Fibroblast of lung (primary cell): ENCODE measurements at regions not wholly inside any gene's neighbourhood (a gene's known extent, or its start where the extent isn't known, plus 50 kb on each side); places are given as distances from the start of the nearest gene placed in this dataset.

ENCODE experiments used
- DNase-seq, 2 donors: peaks; one replicate each; pipeline versions ENCODE4 v3.0.0 to v3.0.0-alpha.2; 2010; ENCODE audit warnings: low read depth in 2 of 2
- H2AFZ ChIP-seq: 2 replicates; pipeline ENCODE4 v1.5.1; 2012; ENCODE audit warnings: low read length, control low read depth, inconsistent platforms
- H3K27ac ChIP-seq: 2 replicates; pipeline ENCODE4 v1.5.1; 2011; ENCODE audit warnings: low read length, control low read depth; ENCODE audit not compliant: insufficient read depth
- H3K27me3 ChIP-seq: 2 replicates; pipeline ENCODE4 v1.5.1; 2011; ENCODE audit warnings: mild to moderate bottlenecking, low read length; ENCODE audit not compliant: control insufficient read depth, insufficient read depth
- H3K36me3 ChIP-seq: 2 replicates; pipeline ENCODE4 v1.5.1; 2011; ENCODE audit warnings: low read length; ENCODE audit not compliant: control insufficient read depth, insufficient read depth
- H3K4me1 ChIP-seq: 2 replicates; pipeline ENCODE4 v1.5.1; 2011; ENCODE audit warnings: low read length; ENCODE audit not compliant: control insufficient read depth, insufficient read depth; ENCODE audit errors: extremely low read depth
- H3K4me2 ChIP-seq: 2 replicates; pipeline ENCODE4 v1.5.1; 2011; ENCODE audit warnings: low read length, control low read depth; ENCODE audit not compliant: insufficient read depth; ENCODE audit errors: extremely low read depth
- H3K4me3 ChIP-seq, 4 experiments: fragments of 200-600 bp in 1 of 4; sonication (generic) in 1 of 4; replicated peaks in 1 of 4; 2 replicates each; pipeline ENCODE4 v1.5.1; 2011 to 2016; ENCODE audit warnings: low read length in 4 of 4, low read depth in 3 of 4, mild to moderate bottlenecking in 3 of 4, control low read depth in 2 of 4, inconsistent platforms in 1 of 4, mixed read lengths in 1 of 4; ENCODE audit not compliant: insufficient read depth in 1 of 4; ENCODE audit errors: control extremely low read depth in 1 of 4
- H3K79me2 ChIP-seq: 2 replicates; pipeline ENCODE4 v1.5.1; 2012; ENCODE audit warnings: mild to moderate bottlenecking, low read length, inconsistent platforms; ENCODE audit not compliant: control insufficient read depth, insufficient read depth
- H3K9ac ChIP-seq: 2 replicates; pipeline ENCODE4 v1.5.1; 2011; ENCODE audit warnings: mild to moderate bottlenecking, low read length, control low read depth; ENCODE audit not compliant: insufficient read depth
- H3K9me3 ChIP-seq: 2 replicates; pipeline ENCODE4 v1.5.1; 2012; ENCODE audit warnings: low read depth, low read length; ENCODE audit not compliant: control insufficient read depth, insufficient read depth
- H4K20me1 ChIP-seq: 2 replicates; pipeline ENCODE4 v1.5.1; 2011; ENCODE audit warnings: low read length; ENCODE audit not compliant: control insufficient read depth, insufficient read depth; ENCODE audit errors: extremely low read depth
- CTCF ChIP-seq, 2 donors: IDR thresholded peaks in 1 of 2; conservative IDR thresholded peaks in 1 of 2; 1 replicate in 1 of 2; 2 replicates in 1 of 2; pipeline ENCODE4 v1.5.1; 2011 to 2012; ENCODE audit warnings: low read length in 2 of 2, control low read depth in 1 of 2, inconsistent platforms in 1 of 2, low read depth in 1 of 2, mild to moderate bottlenecking in 1 of 2
- EZH2 ChIP-seq: IDR thresholded peaks from 2 replicates; pipeline ENCODE4 v1.5.1; 2012; ENCODE audit warnings: low read length, control low read depth, mild to moderate bottlenecking; ENCODE audit errors: missing control alignments

GRCh38 chr2:12031866-12032265, 285.4 kb downstream of the LPIN1 start:
- H3K4me1 ChIP-seq: peaks cover 7% of the 10 kb centered on the region
- no peaks in the 10 kb centered on the region for H3K36me3 ChIP-seq
- no peak overlapping the region for H3K27ac ChIP-seq
- H3K4me3 ChIP-seq: no peak overlapping the region
- H2AFZ ChIP-seq: no peak overlapping the region
- no peaks in the 10 kb centered on the region for H3K79me2 ChIP-seq
- no peaks in the 10 kb centered on the region for H3K27me3 ChIP-seq
- H3K4me2 ChIP-seq: no peak overlapping the region
- H3K9ac ChIP-seq: no peak overlapping the region
- no peaks in the 10 kb centered on the region for H3K9me3 ChIP-seq
- TF ChIP-seq EZH2 (no peak), CTCF (conservative IDR thresholded peaks at IDR 0.05 in 1 of 2, IDR thresholded peaks at IDR 0.05 in 1 of 2; ENCODE audit: low read depth in 1 of 2, low read length in 2 of 2) (no peak)
- H4K20me1 ChIP-seq: no peaks in the 10 kb centered on the region
- no peak for DNase-seq

- Histone ChIP-seq H3K9me3 (no peaks in the 10 kb centered on the region), H3K4me3 (no peak overlapping the region), H3K27ac (no peak overlapping the region), H2AFZ (no peak overlapping the region), H3K9ac (no peak overlapping the region), H4K20me1 (no peaks in the 10 kb centered on the region), H3K36me3 (no peaks in the 10 kb centered on the region), H3K27me3 (no peaks in the 10 kb centered on the region), H3K4me1 (peaks cover 7% of the 10 kb centered on the region), H3K4me2 (no peak overlapping the region), H3K79me2 (no peaks in the 10 kb centered on the region)
- TF ChIP-seq CTCF (conservative IDR thresholded peaks at IDR 0.05 in 1 of 2, IDR thresholded peaks at IDR 0.05 in 1 of 2; ENCODE audit: low read depth in 1 of 2, low read length in 2 of 2) (no peak), EZH2 (no peak)
- no peak for DNase-seq
Observed at GRCh38 chr2:12032398-12032797, 286.0 kb downstream of the LPIN1 start.

- no peak overlapping the region for H3K9ac ChIP-seq
- DNase-seq: peak; percentile 11 to 52
- no peaks in the 10 kb centered on the region for H3K36me3 ChIP-seq
- no peaks in the 10 kb centered on the region for H4K20me1 ChIP-seq
- peak overlapping the region; percentile 11 for H2AFZ ChIP-seq
- H3K27ac ChIP-seq: peak overlapping the region; percentile 12
- TF ChIP-seq CTCF (conservative IDR thresholded peaks at IDR 0.05 in 1 of 2, IDR thresholded peaks at IDR 0.05 in 1 of 2; ENCODE audit: low read depth in 1 of 2, low read length in 2 of 2) (no peak), EZH2 (no peak)
- H3K9me3 ChIP-seq: no peaks in the 10 kb centered on the region
- no peak overlapping the region for H3K4me3 ChIP-seq
- H3K79me2 ChIP-seq: no peaks in the 10 kb centered on the region
- no peaks in the 10 kb centered on the region for H3K27me3 ChIP-seq
- H3K4me1 ChIP-seq: peaks cover 7% of the 10 kb centered on the region
- no peak overlapping the region for H3K4me2 ChIP-seq
Observed at GRCh38 chr2:12032975-12033374, 286.5 kb downstream of the LPIN1 start.
